GM18507 (cell line): ENCODE measurements at regions not wholly inside any gene's neighbourhood (a gene's known extent, or its start where the extent isn't known, plus 50 kb on each side); places are given as distances from the start of the nearest gene placed in this dataset.
"Not testable (repeated sequence)": the region's sequence is repeated elsewhere in the genome, so short reads cannot be mapped to it uniquely, and the experiment has no call there.

Experiments used
- DNase-seq: peaks from one replicate; pipeline ENCODE4 v3.0.0; 2011; ENCODE audit warnings: low read depth; ENCODE audit not compliant: insufficient read length; ENCODE audit errors: extremely low spot score
- FAIRE-seq: peaks from 2 replicates; lab custom pipeline; 2011; peaks lifted over from hg19 to GRCh38; lab: Jason Lieb, UNC

- no peak for FAIRE-seq
- DNase-seq = no peak
Observed at GRCh38 chr2:163909411-163910080, 173.7 kb upstream of the FIGN start.

GRCh38 chr2:163906410-163906809 is 170.6 kb upstream of the FIGN start:
- DNase-seq (no peak), FAIRE-seq (no peak)

GRCh38 chr2:163897799-163898198 is 162.0 kb upstream of the FIGN start:
- FAIRE-seq = no peak
- no peak for DNase-seq

GRCh38 chr2:163893444-163893843 is 157.6 kb upstream of the FIGN start:
- not testable (repeated sequence) for FAIRE-seq, DNase-seq

GRCh38 chr2:163888591-163888990 is 152.8 kb upstream of the FIGN start:
- no peak for DNase-seq
- FAIRE-seq = no peak

- FAIRE-seq (no peak), DNase-seq (no peak)
Observed at GRCh38 chr2:163887182-163887581, 151.4 kb upstream of the FIGN start.

- FAIRE-seq (no peak), DNase-seq (no peak)
Observed at GRCh38 chr2:163884416-163884815, 148.6 kb upstream of the FIGN start.

- DNase-seq (no peak), FAIRE-seq (no peak)
Observed at GRCh38 chr2:163878718-163879117, 142.9 kb upstream of the FIGN start.

- no peak for FAIRE-seq
- DNase-seq = no peak
Observed at GRCh38 chr2:163877316-163877715, 141.5 kb upstream of the FIGN start.

GRCh38 chr2:163863073-163863472 is 127.3 kb upstream of the FIGN start:
- FAIRE-seq = no peak

GRCh38 chr2:163859951-163860350 is 124.1 kb upstream of the FIGN start:
- DNase-seq (no peak), FAIRE-seq (no peak)

More at GRCh38 chr2:163863073-163863472, 127.3 kb upstream of the FIGN start:
- DNase-seq = no peak

GRCh38 chr2:163856941-163857340 is 121.1 kb upstream of the FIGN start:
- FAIRE-seq = no peak
- no peak for DNase-seq

- no peak for FAIRE-seq
- DNase-seq = no peak
Observed at GRCh38 chr2:163852616-163853015, 116.8 kb upstream of the FIGN start.

GRCh38 chr2:163849756-163850435 is 114.1 kb upstream of the FIGN start:
- DNase-seq = no peak
- no peak for FAIRE-seq

GRCh38 chr2:163838890-163839289 is 103.1 kb upstream of the FIGN start:
- no peak for DNase-seq
- FAIRE-seq = no peak

- DNase-seq (no peak), FAIRE-seq (no peak)
Observed at GRCh38 chr2:163836167-163836566, 100.4 kb upstream of the FIGN start.

- no peak for DNase-seq
- no peak for FAIRE-seq
Observed at GRCh38 chr2:163834841-163835240, 99.0 kb upstream of the FIGN start.

GRCh38 chr2:163834221-163834620 is 98.4 kb upstream of the FIGN start:
- DNase-seq (no peak), FAIRE-seq (no peak)

GRCh38 chr2:163828771-163829170 is 93.0 kb upstream of the FIGN start:
- DNase-seq (no peak), FAIRE-seq (no peak)

GRCh38 chr2:163822033-163822432 is 86.2 kb upstream of the FIGN start:
- no peak for FAIRE-seq

GRCh38 chr2:163812926-163813520 is 77.2 kb upstream of the FIGN start:
- DNase-seq (no peak), FAIRE-seq (no peak)

More at GRCh38 chr2:163822033-163822432, 86.2 kb upstream of the FIGN start:
- DNase-seq = no peak
